Heart left ventricle (tissue), 16 donors: ENCODE measurements at regions not wholly inside any gene's neighbourhood (a gene's known extent, or its start where the extent isn't known, plus 50 kb on each side); places are given as distances from the start of the nearest gene placed in this dataset.

Source experiments
- ATAC-seq, 4 donors: fragments of 200-7000 bp; cut with Tn5 transposase; one replicate each; pipeline ENCODE4 v1.9.1; 2020 to 2022; ENCODE audit warnings: moderate library complexity in 4 of 4, mild to moderate bottlenecking in 3 of 4, moderate number of reproducible peaks in 1 of 4
- DNase-seq, 5 donors: peaks; one replicate each; pipeline ENCODE4 v3.0.0-alpha.2; 2020
- H3K27ac ChIP-seq, 12 donors: fragments of 200-600 bp; sonication (generic) in 4 of 12; one replicate each; pipeline versions ENCODE4 v1.5.0 to v1.8.0; 2016 to 2022; ENCODE audit warnings: mild to moderate bottlenecking in 2 of 12
- H3K27me3 ChIP-seq, 9 donors: fragments of 200-600 bp; sonication (generic) in 2 of 9; one replicate each; pipeline versions ENCODE4 v1.5.1 to v1.8.0; 2016 to 2022; ENCODE audit warnings: mild to moderate bottlenecking in 3 of 9
- H3K36me3 ChIP-seq, 9 donors: fragments of 200-600 bp; sonication (generic) in 2 of 9; one replicate each; pipeline versions ENCODE4 v1.5.0 to v1.8.0; 2018 to 2022; ENCODE audit warnings: mild to moderate bottlenecking in 2 of 9
- H3K4me1 ChIP-seq, 12 donors: fragments of 200-600 bp; sonication (generic) in 4 of 12; one replicate each; pipeline versions ENCODE4 v1.5.0 to v1.8.0; 2016 to 2022; ENCODE audit warnings: mild to moderate bottlenecking in 3 of 12
- H3K4me3 ChIP-seq, 12 donors: fragments of 200-600 bp; sonication (generic) in 4 of 12; one replicate each; pipeline versions ENCODE4 v1.5.0 to v1.8.0; 2017 to 2022; ENCODE audit warnings: mild to moderate bottlenecking in 9 of 12, moderate library complexity in 4 of 12
- H3K9me3 ChIP-seq, 12 donors: fragments of 200-600 bp; sonication (generic) in 4 of 12; one replicate each; pipeline versions ENCODE4 v1.5.0 to v1.8.0; 2016 to 2022; ENCODE audit warnings: mild to moderate bottlenecking in 1 of 12
- POLR2A ChIP-seq, 2 donors: fragments of 450-650 bp; IDR thresholded peaks; one replicate each; pipeline ENCODE4 v1.6.1; 2017; ENCODE audit warnings: antibody characterized with exemption in 2 of 2, mild to moderate bottlenecking in 2 of 2, moderate library complexity in 2 of 2
- WGBS, 4 donors: extraction: QIAGEN DNeasy Blood & Tissue Kit in 2 of 4; methylation state at CpG; one replicate each; pipeline versions ENCODE4 v1.1.5 to v1.1.7; 2013 to 2018; 5-methylcytosine and 5-hydroxymethylcytosine counted together
- intact Hi-C, 10 donors: fragments of 100-400 bp; cut with DNase I; formaldehyde crosslinking; loops; one replicate each; pipeline versions ENCODE4 v1.11.1 to v1.14.2; 2022
- TF ChIP-seq, protein P1 (sequence below), 12 donors: fragments of 200-600 bp; sonication (generic) in 4 of 12; IDR thresholded peaks; one replicate each; pipeline versions ENCODE4 v1.5.0 to v1.8.0; 2018 to 2022; ENCODE audit warnings: antibody characterized with exemption in 12 of 12, mild to moderate bottlenecking in 5 of 12
- donor health status: ischemic (EF 13 %, LVEDD 7.1; RV severe dilation, severe dysfunction).
- donor health status: healthy with polysubstance abuse.
- donor health status: DM: no; HTN: yes; CAD: no.
- donor health status: DM: no; HTN: no; CAD: no.
- donor health status: ischemic (EF 25% LVEDD 6.9; RV normal size, moderate dysfunction).
- donor health status: ischemic (EF 25% LVEDD 5.7; RV mildly dilated, moderate dysfunction).
- donor health status: healthy.
- donor health status: DM: yes; HTN: yes; CAD: no.
- donor health status: ischemic (EF 35%, LVEDD 5.7; RV mildly dilated, moderate dysfunction).
- donor health status: nonischemic (EF 11% LVEDD 7.7; RV severe dilation, severe dysfunction).
- donor health status: DM: yes; HTN: yes; CAD: no.
- donor health status: PGD.
- donor health status: ischemic (EF 29% LVEDD 5.4; RV normal size, mild dysfunction).
- donor health status: nonischemic (EF 23%, LVEDD 6.1; RV moderate dilation, normal function).

DNA sequence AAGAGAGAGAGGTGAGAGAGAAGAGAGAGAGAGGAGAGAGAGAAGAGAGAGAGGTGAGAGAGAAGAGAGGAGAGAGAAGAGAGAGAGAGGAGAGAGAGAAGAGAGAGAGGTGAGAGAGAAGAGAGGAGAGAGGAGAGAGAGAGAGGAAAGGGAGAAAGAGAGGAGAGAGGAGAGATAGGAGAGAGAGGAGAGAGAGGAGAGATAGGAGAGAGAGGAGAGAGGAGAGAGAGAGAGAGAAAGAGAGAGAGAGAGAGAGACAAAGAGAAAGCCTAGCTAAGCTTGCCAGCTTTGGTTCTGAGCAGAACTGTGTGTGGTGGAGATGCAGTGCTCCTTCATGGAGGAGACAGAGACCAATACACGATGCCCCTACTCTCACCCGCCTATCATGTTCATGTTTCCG is 99.1 kb upstream of the KCNA3 start:
- peak overlapping the region in 1 of 12 donors; percentile 21 for H3K4me3 ChIP-seq
- H3K4me1 ChIP-seq, result peaks cover 0 to 22% (median 3%) of the 10 kb centered on the region in 12 donors
- H3K27me3 ChIP-seq, result peaks cover 0 to 13% (median 0%) of the 10 kb centered on the region in 9 donors
- H3K36me3 ChIP-seq, result no peaks in the 10 kb centered on the region
- H3K27ac ChIP-seq, result peak overlapping the region in 4 of 12 donors; percentile 26 to 77 (median 74)
- ATAC-seq (peak in 1 of 4 donors; percentile 42), DNase-seq (no peak)
- TF ChIP-seq POLR2A (IDR thresholded peaks at IDR 0.05), result no peak
- TF ChIP-seq, protein P1, sequence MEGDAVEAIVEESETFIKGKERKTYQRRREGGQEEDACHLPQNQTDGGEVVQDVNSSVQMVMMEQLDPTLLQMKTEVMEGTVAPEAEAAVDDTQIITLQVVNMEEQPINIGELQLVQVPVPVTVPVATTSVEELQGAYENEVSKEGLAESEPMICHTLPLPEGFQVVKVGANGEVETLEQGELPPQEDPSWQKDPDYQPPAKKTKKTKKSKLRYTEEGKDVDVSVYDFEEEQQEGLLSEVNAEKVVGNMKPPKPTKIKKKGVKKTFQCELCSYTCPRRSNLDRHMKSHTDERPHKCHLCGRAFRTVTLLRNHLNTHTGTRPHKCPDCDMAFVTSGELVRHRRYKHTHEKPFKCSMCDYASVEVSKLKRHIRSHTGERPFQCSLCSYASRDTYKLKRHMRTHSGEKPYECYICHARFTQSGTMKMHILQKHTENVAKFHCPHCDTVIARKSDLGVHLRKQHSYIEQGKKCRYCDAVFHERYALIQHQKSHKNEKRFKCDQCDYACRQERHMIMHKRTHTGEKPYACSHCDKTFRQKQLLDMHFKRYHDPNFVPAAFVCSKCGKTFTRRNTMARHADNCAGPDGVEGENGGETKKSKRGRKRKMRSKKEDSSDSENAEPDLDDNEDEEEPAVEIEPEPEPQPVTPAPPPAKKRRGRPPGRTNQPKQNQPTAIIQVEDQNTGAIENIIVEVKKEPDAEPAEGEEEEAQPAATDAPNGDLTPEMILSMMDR (IDR thresholded peaks at IDR 0.05), result no peak
- 36 to 59% (median 56%) methylated on average over 3 of the region's 3 CpGs for WGBS, 4 donors
- intact Hi-C loops, result loop anchor here in 3 of 10 donors (10.0 kb wide), 2 partner anchors 229 to 249 kb away; no protein-coding TSS in a partner anchor
- H3K9me3 ChIP-seq, result no peaks in the 10 kb centered on the region

DNA sequence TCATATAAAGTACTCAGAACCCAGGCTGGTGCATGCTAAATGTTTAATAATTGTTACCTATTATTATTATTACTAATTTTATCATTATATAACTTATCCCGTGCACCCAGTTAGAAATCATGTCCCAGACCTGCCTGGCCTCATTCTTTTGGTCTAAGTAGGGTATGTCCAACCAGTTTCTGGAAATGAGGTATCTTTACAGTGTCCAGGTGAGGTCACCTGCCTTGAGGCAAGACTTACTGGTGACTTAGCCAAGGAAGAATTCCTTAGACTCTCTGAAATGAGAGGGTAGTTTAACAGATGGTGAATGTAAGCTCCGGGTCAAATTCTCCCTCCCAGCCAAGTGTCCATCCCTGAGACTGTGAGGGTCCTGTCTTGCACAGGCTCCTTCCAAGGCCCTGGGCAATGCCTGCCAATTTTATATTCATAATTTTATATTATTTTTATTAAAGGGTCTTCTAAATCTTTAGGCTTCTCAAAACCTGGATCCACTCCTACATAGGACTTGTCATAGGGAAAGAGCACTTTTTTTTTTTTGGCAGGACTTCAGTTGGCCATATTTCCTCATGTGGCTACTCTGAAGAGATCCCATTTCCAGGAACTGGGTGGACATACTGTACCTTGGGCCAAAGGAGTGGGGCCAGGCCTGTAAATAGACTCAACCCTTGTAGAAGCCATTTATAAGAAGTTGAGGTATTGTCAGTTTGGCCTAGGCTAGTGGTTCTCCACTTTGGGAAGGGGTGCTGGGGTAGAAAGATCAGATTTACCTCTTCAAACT is 96.7 kb upstream of the KCNA3 start:
- intact Hi-C loops, result loop anchor here in 3 of 10 donors (10.0 kb wide), 2 partner anchors 227 to 247 kb away; no protein-coding TSS in a partner anchor
- ATAC-seq, result no peak
- Histone ChIP-seq H3K27me3 (peaks cover 0 to 16% (median 0%) of the 10 kb centered on the region in 9 donors), H3K9me3 (no peaks in the 10 kb centered on the region), H3K36me3 (no peaks in the 10 kb centered on the region), H3K4me3 (no peak overlapping the region), H3K4me1 (peaks cover 0 to 15% (median 0%) of the 10 kb centered on the region in 12 donors), H3K27ac (no peak overlapping the region)
- DNase-seq, result no peak
- TF ChIP-seq POLR2A (IDR thresholded peaks at IDR 0.05), result no peak
- TF ChIP-seq, protein P1 (IDR thresholded peaks at IDR 0.05), result no peak
- 81 to 87% (median 83%) methylated on average over 2 of the region's 2 CpGs for WGBS, 4 donors

DNA sequence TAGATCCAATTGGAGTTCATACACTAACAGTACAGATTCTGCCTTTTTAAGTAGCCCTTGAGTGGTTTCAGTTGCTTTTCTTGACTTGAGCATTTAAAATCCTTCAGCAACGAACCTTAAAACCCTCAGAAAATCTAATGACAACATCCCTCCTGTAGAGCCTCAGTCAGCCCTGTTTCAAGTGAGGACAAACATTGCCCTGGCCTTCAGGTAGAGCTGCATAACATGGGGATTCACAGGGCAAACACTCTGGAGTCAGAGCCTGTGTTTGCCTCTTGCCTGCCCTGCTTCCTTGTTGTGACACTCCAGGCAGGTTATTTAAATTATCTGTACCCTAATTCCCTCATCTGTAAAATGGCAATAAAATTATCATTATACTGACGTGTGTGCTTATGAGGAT is 96.1 kb upstream of the KCNA3 start:
- 51 to 72% (median 61%) methylated on average over 2 of the region's 2 CpGs for WGBS, 4 donors
- Histone ChIP-seq H3K4me1 (peaks cover 0 to 10% (median 0%) of the 10 kb centered on the region in 12 donors), H3K27me3 (peaks cover 0 to 16% (median 0%) of the 10 kb centered on the region in 9 donors), H3K36me3 (no peaks in the 10 kb centered on the region), H3K9me3 (no peaks in the 10 kb centered on the region), H3K4me3 (no peak overlapping the region), H3K27ac (no peak overlapping the region)
- ATAC-seq, result no peak
- no peak for TF ChIP-seq POLR2A (IDR thresholded peaks at IDR 0.05)
- TF ChIP-seq, protein P1 (IDR thresholded peaks at IDR 0.05), result no peak
- no peak for DNase-seq
- intact Hi-C loops, result loop anchor here in 3 of 10 donors (10.0 kb wide), 2 partner anchors 226 to 246 kb away; no protein-coding TSS in a partner anchor

DNA sequence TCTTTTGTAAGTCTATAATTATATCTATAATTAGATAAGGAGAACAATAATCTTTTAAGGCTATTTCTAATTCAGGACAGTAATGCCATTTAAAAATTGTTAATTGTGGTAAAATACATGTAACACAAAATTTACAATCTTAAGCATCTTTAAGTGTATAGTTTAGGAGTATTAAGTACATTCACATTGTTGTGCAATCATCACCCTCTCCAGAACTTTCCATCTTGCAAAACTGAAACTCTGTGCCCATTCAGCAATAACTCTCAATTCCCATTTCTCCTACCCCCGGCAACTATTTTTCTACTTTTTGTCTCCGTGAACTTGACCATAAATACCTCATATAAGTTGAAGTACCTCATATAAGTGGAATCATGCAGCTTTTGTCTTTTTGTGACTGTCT is 93.9 kb upstream of the KCNA3 start:
- Histone ChIP-seq H3K4me3 (no peak overlapping the region), H3K9me3 (no peaks in the 10 kb centered on the region), H3K36me3 (no peaks in the 10 kb centered on the region), H3K27ac (no peak overlapping the region), H3K4me1 (peaks cover 0 to 4% (median 0%) of the 10 kb centered on the region in 12 donors), H3K27me3 (peaks cover 0 to 16% (median 0%) of the 10 kb centered on the region in 9 donors)
- TF ChIP-seq POLR2A (IDR thresholded peaks at IDR 0.05), result no peak
- TF ChIP-seq, protein P1 (IDR thresholded peaks at IDR 0.05), result no peak
- WGBS, 4 donors, result 46 to 65% (median 58%) methylated on average over 2 of the region's 2 CpGs
- DNase-seq (no peak), ATAC-seq (no peak)
- intact Hi-C loops, result loop anchor here in 1 of 10 donors (5.0 kb wide), 1 partner anchor 151 kb away; no protein-coding TSS in a partner anchor
